GM12878 (cell line): ENCODE measurements at regions not wholly inside any gene's neighbourhood (a gene's known extent, or its start where the extent isn't known, plus 50 kb on each side); places are given as distances from the start of the nearest gene placed in this dataset.

Experiments used
- ATAC-seq: fragments of 200-7000 bp; cut with Tn5 transposase; 3 replicates; pipeline ENCODE4 v1.9.1; 2020; ENCODE audit warnings: mild to moderate bottlenecking, moderate library complexity
- BruUV-seq: library from RNA; stranded (reverse); fragments of 400-500 nt; replicated peaks from 2 replicates; lab custom pipeline; 2021; lab: Mats Ljungman, UMichigan
- CTCF ChIA-PET: fragments of 300-600 bp; sonication (Branson Sonifier 250); formaldehyde crosslinking; extraction: SDS; loops from one replicate; lab custom pipeline; 2021; ENCODE audit warnings: inconsistent platforms; lab: Yijun Ruan, JAX
- POLR2A ChIA-PET: fragments of 350-600 bp; formaldehyde crosslinking; extraction: SDS; loops from one replicate; lab custom pipeline; 2021; ENCODE audit warnings: inconsistent platforms; lab: Charles Lee
- RAD21 ChIA-PET: fragments of 300-600 bp; sonication (Branson Sonifier 250); formaldehyde crosslinking; loops from one replicate; lab custom pipeline; 2023; ENCODE audit warnings: antibody characterized with exemption; ENCODE audit not compliant: unreplicated experiment; lab: Charles Lee
- SMC1A ChIA-PET: fragments of 300-600 bp; sonication (Branson Sonifier 250); formaldehyde crosslinking; loops from one replicate; lab custom pipeline; 2023; ENCODE audit not compliant: unreplicated experiment, uncharacterized antibody; lab: Charles Lee
- DNase-seq: peaks from one replicate; pipeline ENCODE4 v3.0.0-alpha.2; 2011; ENCODE audit warnings: low read depth, low spot score
- FAIRE-seq: peaks from 3 replicates; lab custom pipeline; 2011; peaks lifted over from hg19 to GRCh38; lab: Jason Lieb, UNC
- H2AFZ ChIP-seq: 2 replicates; pipeline ENCODE4 v1.6.0; 2011; ENCODE audit warnings: low read depth, low read length, control low read depth; ENCODE audit not compliant: control insufficient read depth
- H3K27ac ChIP-seq: 2 replicates; pipeline ENCODE4 v1.5.1; 2011; ENCODE audit warnings: control low read depth; ENCODE audit not compliant: control insufficient read depth, insufficient read depth
- H3K27me3 ChIP-seq, 2 experiments: replicated peaks in 1 of 2; 2 replicates each; pipeline versions ENCODE4 v1.6.0 to v1.6.1; 2011; ENCODE audit warnings: low read length in 1 of 2; ENCODE audit not compliant: control insufficient read depth in 2 of 2, insufficient read depth in 2 of 2
- H3K36me3 ChIP-seq, 2 experiments: 2 replicates each; pipeline ENCODE4 v1.5.1; 2011; ENCODE audit warnings: low read length in 1 of 2; ENCODE audit not compliant: control insufficient read depth in 2 of 2, insufficient read depth in 2 of 2
- H3K4me1 ChIP-seq: 2 replicates; pipeline ENCODE4 v1.6.1; 2011; ENCODE audit warnings: mild to moderate bottlenecking, low read length, moderate library complexity, mixed read lengths; ENCODE audit not compliant: control insufficient read depth, insufficient read depth
- H3K4me2 ChIP-seq: 2 replicates; pipeline ENCODE4 v1.6.0; 2011; ENCODE audit warnings: control low read depth; ENCODE audit not compliant: control insufficient read depth, insufficient read depth
- H3K4me3 ChIP-seq: fragments of 200-600 bp; sonication (generic); 2 replicates; pipeline ENCODE4 v1.5.1; 2016
- H3K79me2 ChIP-seq: 2 replicates; pipeline ENCODE4 v1.6.0; 2011; ENCODE audit warnings: low read length; ENCODE audit not compliant: control insufficient read depth, insufficient read depth
- H3K9ac ChIP-seq: 2 replicates; pipeline ENCODE4 v1.8.0; 2011; ENCODE audit warnings: low read length, control low read depth, mixed read lengths; ENCODE audit not compliant: control insufficient read depth, insufficient read depth
- H3K9me3 ChIP-seq: replicated peaks from 3 replicates; pipeline ENCODE4 v1.5.1; 2011; ENCODE audit warnings: mild to moderate bottlenecking, low read length; ENCODE audit not compliant: control insufficient read depth, insufficient read depth
- H4K20me1 ChIP-seq: 2 replicates; pipeline ENCODE4 v1.6.0; 2011; ENCODE audit not compliant: control insufficient read depth, insufficient read depth
- ASH2L ChIP-seq: fragments of 300-600, 200-600 bp; sonication (generic); IDR thresholded peaks from 2 replicates; pipeline ENCODE4 v1.6.1; 2017; ENCODE audit warnings: low read depth, mild to moderate bottlenecking, borderline replicate concordance
- ESRRA ChIP-seq: IDR thresholded peaks from 2 replicates; pipeline ENCODE4 v1.6.1; 2012; ENCODE audit warnings: mild to moderate bottlenecking, low read length, improper control_type of control experiment
- EZH2 ChIP-seq: IDR thresholded peaks from 2 replicates; pipeline ENCODE4 v1.6.1; 2012; ENCODE audit warnings: low read depth, mild to moderate bottlenecking, control low read depth, inconsistent platforms, low read length, borderline replicate concordance; ENCODE audit not compliant: control insufficient read depth
- IRF4 ChIP-seq: IDR thresholded peaks from 2 replicates; pipeline ENCODE4 v1.6.1; 2011; ENCODE audit warnings: low read depth, low read length
- KDM1A ChIP-seq: fragments of 200-600 bp; sonication (generic); IDR thresholded peaks from 2 replicates; pipeline ENCODE4 v1.6.1; 2016; ENCODE audit warnings: borderline replicate concordance
- NR2F1 ChIP-seq: fragments of 450-650 bp; conservative IDR thresholded peaks from 2 replicates; pipeline ENCODE4 v1.6.1; 2017; ENCODE audit warnings: mild to moderate bottlenecking
- PKNOX1 ChIP-seq: fragments of 450-650 bp; IDR thresholded peaks from 2 replicates; pipeline ENCODE4 v1.6.1; 2016; ENCODE audit warnings: mild to moderate bottlenecking
- SMC3 ChIP-seq: IDR thresholded peaks from 2 replicates; pipeline ENCODE4 v1.6.1; 2011; ENCODE audit warnings: low read length, improper control_type of control experiment, borderline replicate concordance
- STAT3 ChIP-seq: IDR thresholded peaks from 2 replicates; pipeline ENCODE4 v1.6.1; 2011; ENCODE audit warnings: low read depth, low read length, improper control_type of control experiment
- TAF1 ChIP-seq: IDR thresholded peaks from 2 replicates; pipeline ENCODE4 v1.6.1; 2011; ENCODE audit warnings: mild to moderate bottlenecking, low read depth, low read length, borderline replicate concordance
- ZNF687 ChIP-seq: fragments of 450-650 bp; IDR thresholded peaks from 2 replicates; pipeline ENCODE4 v1.6.1; 2017; ENCODE audit warnings: mild to moderate bottlenecking, moderate library complexity
- ZSCAN29 ChIP-seq: fragments of 450-650 bp; IDR thresholded peaks from 2 replicates; pipeline ENCODE4 v1.6.1; 2017; ENCODE audit warnings: mild to moderate bottlenecking, moderate library complexity
- WGBS: methylation state at CpG from one replicate; pipeline ENCODE4 v1.1.6; 2016; ENCODE audit warnings: low lambda C conversion rate; ENCODE audit not compliant: insufficient replicate concordance, insufficient coverage; ENCODE audit errors: missing lambda C conversion rate; 5-methylcytosine and 5-hydroxymethylcytosine counted together
- in situ Hi-C: fragments of 300-500 bp; cut with MboI; formaldehyde crosslinking; loops from 9 replicates; pipeline ENCODE4 v1.14.3; 2018; ENCODE audit warnings: mixed read lengths
- intact Hi-C: fragments of 100-400 bp; cut with micrococcal nuclease; formaldehyde crosslinking; loops from one replicate; pipeline ENCODE4 v1.14.2; 2022; ENCODE audit not compliant: unreplicated experiment
- TF ChIP-seq, protein P1 (sequence below): IDR thresholded peaks from 2 replicates; pipeline ENCODE4 v1.6.1; 2012; ENCODE audit warnings: mild to moderate bottlenecking, low read depth, low read length

DNA sequence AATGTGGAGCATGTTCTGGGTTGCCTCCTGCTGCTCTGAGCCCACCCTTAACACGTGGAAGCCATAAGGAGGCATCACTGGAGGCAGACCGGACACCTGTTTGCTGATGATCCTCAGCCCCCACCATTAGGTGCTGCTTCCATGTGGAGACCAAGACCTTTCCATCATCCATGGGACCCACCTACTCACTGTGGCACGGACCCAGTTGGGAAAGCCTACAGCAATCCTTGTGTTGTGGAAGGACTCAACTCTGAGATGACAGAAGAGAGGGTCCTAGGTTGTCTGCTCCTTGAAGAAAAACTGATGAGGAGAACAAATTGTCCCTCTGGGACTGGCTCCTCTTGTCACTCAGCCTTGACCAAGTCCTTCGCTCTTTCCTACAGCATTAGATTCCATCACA, 86.5 kb upstream of the RAB12 start:
- ChIA-PET SMC1A (no interaction called here), RAD21 (no interaction called here), POLR2A (no interaction called here), CTCF (no interaction called here)
- Histone ChIP-seq H3K79me2 (no peaks in the 10 kb centered on the region), H3K9me3 (no peaks in the 10 kb centered on the region), H3K27ac (no peak overlapping the region), H3K4me1 (no peaks in the 10 kb centered on the region), H4K20me1 (no peaks in the 10 kb centered on the region), H2AFZ (no peak overlapping the region), H3K27me3 (no peaks in the 10 kb centered on the region; a peak in 1 of 4 replicates), H3K36me3 (no peaks in the 10 kb centered on the region), H3K4me3 (no peak overlapping the region), H3K4me2 (no peak overlapping the region), H3K9ac (no peak overlapping the region)
- intact Hi-C loops, result no loop called here
- in situ Hi-C loops, result no loop called here
- DNase-seq (no peak), FAIRE-seq (no peak), ATAC-seq (no peak)
- BruUV-seq, result no TSS peak
- WGBS, result 19% methylated on average over 4 of the region's 4 CpGs
- TF ChIP-seq IRF4 (no peak), ZNF687 (no peak), PKNOX1 (no peak), EZH2 (no peak), NR2F1 (no peak), KDM1A (no peak), ZSCAN29 (no peak), STAT3 (no peak), ESRRA (no peak), TAF1 (no peak), ASH2L (no peak), SMC3 (no peak)
- TF ChIP-seq, protein P1, sequence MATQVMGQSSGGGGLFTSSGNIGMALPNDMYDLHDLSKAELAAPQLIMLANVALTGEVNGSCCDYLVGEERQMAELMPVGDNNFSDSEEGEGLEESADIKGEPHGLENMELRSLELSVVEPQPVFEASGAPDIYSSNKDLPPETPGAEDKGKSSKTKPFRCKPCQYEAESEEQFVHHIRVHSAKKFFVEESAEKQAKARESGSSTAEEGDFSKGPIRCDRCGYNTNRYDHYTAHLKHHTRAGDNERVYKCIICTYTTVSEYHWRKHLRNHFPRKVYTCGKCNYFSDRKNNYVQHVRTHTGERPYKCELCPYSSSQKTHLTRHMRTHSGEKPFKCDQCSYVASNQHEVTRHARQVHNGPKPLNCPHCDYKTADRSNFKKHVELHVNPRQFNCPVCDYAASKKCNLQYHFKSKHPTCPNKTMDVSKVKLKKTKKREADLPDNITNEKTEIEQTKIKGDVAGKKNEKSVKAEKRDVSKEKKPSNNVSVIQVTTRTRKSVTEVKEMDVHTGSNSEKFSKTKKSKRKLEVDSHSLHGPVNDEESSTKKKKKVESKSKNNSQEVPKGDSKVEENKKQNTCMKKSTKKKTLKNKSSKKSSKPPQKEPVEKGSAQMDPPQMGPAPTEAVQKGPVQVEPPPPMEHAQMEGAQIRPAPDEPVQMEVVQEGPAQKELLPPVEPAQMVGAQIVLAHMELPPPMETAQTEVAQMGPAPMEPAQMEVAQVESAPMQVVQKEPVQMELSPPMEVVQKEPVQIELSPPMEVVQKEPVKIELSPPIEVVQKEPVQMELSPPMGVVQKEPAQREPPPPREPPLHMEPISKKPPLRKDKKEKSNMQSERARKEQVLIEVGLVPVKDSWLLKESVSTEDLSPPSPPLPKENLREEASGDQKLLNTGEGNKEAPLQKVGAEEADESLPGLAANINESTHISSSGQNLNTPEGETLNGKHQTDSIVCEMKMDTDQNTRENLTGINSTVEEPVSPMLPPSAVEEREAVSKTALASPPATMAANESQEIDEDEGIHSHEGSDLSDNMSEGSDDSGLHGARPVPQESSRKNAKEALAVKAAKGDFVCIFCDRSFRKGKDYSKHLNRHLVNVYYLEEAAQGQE, result no peak
